CD4-positive, alpha-beta memory T cell (primary cell): ENCODE measurements at regions not wholly inside any gene's neighbourhood (a gene's known extent, or its start where the extent isn't known, plus 50 kb on each side); places are given as distances from the start of the nearest gene placed in this dataset.

Experiments used
- CTCF ChIA-PET: fragments of 350-600 bp; sonication (Branson Sonifier 250); formaldehyde crosslinking; loops from one replicate; lab custom pipeline; 2021; ENCODE audit warnings: inconsistent platforms; ENCODE audit not compliant: partially characterized antibody; lab: Charles Lee
- POLR2A ChIA-PET: fragments of 350-600 bp; sonication (Branson Sonifier 250); formaldehyde crosslinking; loops from one replicate; lab custom pipeline; 2021; ENCODE audit not compliant: partially characterized antibody; lab: Charles Lee
- DNase-seq, 5 donors: peaks; one replicate each; pipeline versions ENCODE4 v3.0.0 to v3.0.0-alpha.2; 2020 to 2022; ENCODE audit warnings: mixed read lengths in 1 of 5
- H3K27ac ChIP-seq: one replicate; pipeline ENCODE4 v1.7.0; 2013; ENCODE audit warnings: low read depth, low read length
- H3K27me3 ChIP-seq: 2 replicates; pipeline ENCODE4 v1.7.0; 2013; ENCODE audit warnings: mild to moderate bottlenecking, low read length, moderate library complexity; ENCODE audit not compliant: insufficient read depth
- H3K36me3 ChIP-seq: 2 replicates; pipeline ENCODE4 v1.7.0; 2013; ENCODE audit warnings: mild to moderate bottlenecking, low read length, moderate library complexity; ENCODE audit not compliant: insufficient read depth
- H3K4me1 ChIP-seq: 2 replicates; pipeline ENCODE4 v1.7.0; 2013; ENCODE audit warnings: mild to moderate bottlenecking, low read length, moderate library complexity; ENCODE audit not compliant: insufficient read depth
- H3K4me3 ChIP-seq, 2 donors: one replicate each; pipeline ENCODE4 v1.7.0; 2013; ENCODE audit warnings: low read length in 2 of 2, mild to moderate bottlenecking in 1 of 2
- H3K9me3 ChIP-seq, 2 donors: one replicate each; pipeline ENCODE4 v1.7.0; 2013; ENCODE audit warnings: low read length in 2 of 2, control low read depth in 1 of 2; ENCODE audit not compliant: control insufficient read depth in 1 of 2
- H3K27ac Mint-ChIP-seq, 7 donors: one replicate each; pipeline ENCODE4 v1.8.0; 2020 to 2021; ENCODE audit warnings: mixed read lengths in 7 of 7, mild to moderate bottlenecking in 6 of 7, inconsistent platforms in 3 of 7, moderate library complexity in 3 of 7
- H3K27me3 Mint-ChIP-seq, 2 donors: one replicate each; pipeline ENCODE4 v1.8.0; 2020 to 2021; ENCODE audit warnings: mixed read lengths in 2 of 2
- H3K36me3 Mint-ChIP-seq, 2 donors: one replicate each; pipeline ENCODE4 v1.8.0; 2020 to 2021; ENCODE audit warnings: mixed read lengths in 2 of 2, inconsistent platforms in 1 of 2, mild to moderate bottlenecking in 1 of 2
- H3K4me1 Mint-ChIP-seq, 4 donors: one replicate each; pipeline ENCODE4 v1.8.0; 2020 to 2021; ENCODE audit warnings: mixed read lengths in 4 of 4, mild to moderate bottlenecking in 1 of 4
- H3K4me3 Mint-ChIP-seq, 8 donors: one replicate each; pipeline ENCODE4 v1.8.0; 2020 to 2021; ENCODE audit warnings: mixed read lengths in 8 of 8, mild to moderate bottlenecking in 7 of 8, moderate library complexity in 6 of 8, inconsistent platforms in 3 of 8
- H3K9me3 Mint-ChIP-seq, 8 donors: one replicate each; pipeline ENCODE4 v1.8.0; 2020 to 2021; ENCODE audit warnings: mixed read lengths in 8 of 8, mild to moderate bottlenecking in 5 of 8, inconsistent platforms in 3 of 8, moderate library complexity in 1 of 8
- intact Hi-C: fragments of 100-400 bp; cut with micrococcal nuclease; formaldehyde crosslinking; loops from one replicate; pipeline ENCODE4 v1.15.1; 2023

DNA sequence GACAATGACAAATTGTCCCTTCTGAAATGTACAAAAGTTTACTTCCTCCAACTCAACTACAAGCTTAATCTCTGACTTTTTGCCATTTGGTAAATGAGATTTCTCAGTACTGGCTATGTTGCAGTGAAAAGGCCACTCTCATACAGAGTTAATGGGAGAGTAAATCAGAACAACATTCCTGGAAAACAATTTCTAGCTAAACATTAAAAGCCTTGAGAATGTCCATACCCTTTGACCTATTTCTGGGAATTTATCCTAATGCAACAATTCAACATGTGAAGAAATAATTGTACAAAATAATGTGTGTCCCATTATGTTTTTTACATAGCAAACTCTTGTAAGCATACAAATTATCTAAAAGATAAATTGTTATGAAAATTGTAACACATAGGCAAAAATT is 56.3 kb upstream of the SPEF2 start:
- intact Hi-C loops: no loop called here
- Histone ChIP-seq H3K27me3 (no peaks in the 10 kb centered on the region), H3K36me3 (no peaks in the 10 kb centered on the region), H3K9me3 (no peaks in the 10 kb centered on the region), H3K4me3 (no peak overlapping the region), H3K4me1 (no peaks in the 10 kb centered on the region), H3K27ac (no peak overlapping the region)
- peaks cover 2 to 8% of the 10 kb centered on the region in 2 donors for H3K27me3 Mint-ChIP-seq
- no peak overlapping the region for H3K27ac Mint-ChIP-seq
- no peak for DNase-seq
- POLR2A ChIA-PET: no interaction called here
- H3K4me3 Mint-ChIP-seq: no peak overlapping the region
- H3K36me3 Mint-ChIP-seq: peaks cover 7 to 10% of the 10 kb centered on the region in 2 donors
- peaks cover 7 to 70% (median 47%) of the 10 kb centered on the region in 8 donors for H3K9me3 Mint-ChIP-seq
- CTCF ChIA-PET: no interaction called here
- H3K4me1 Mint-ChIP-seq: no peaks in the 10 kb centered on the region

DNA sequence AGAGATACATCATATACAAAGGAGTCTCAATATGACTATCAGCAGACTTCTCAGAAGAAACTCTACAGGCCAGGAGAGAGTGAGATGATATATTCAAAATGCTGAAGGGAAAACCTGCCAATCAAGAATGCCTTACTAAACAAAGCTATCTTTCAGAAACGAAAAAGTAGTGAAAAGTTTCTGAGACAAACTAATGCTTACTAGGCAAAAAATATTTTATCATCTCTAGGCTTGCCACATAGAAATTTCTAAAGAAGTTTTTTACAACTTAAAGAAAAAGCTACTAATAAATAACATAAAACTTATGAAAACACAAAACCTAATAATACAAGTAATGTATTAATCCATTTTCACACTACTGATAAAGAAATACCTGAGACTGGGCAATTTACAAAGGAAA is 59.9 kb upstream of the SPEF2 start:
- Mint-ChIP-seq H3K36me3 (peaks cover 7 to 10% of the 10 kb centered on the region in 2 donors), H3K4me3 (peak overlapping the region in 1 of 8 donors; percentile 27), H3K4me1 (no peaks in the 10 kb centered on the region), H3K27ac (peak overlapping the region in 1 of 7 donors; percentile 66), H3K27me3 (peaks cover 2 to 8% of the 10 kb centered on the region in 2 donors), H3K9me3 (peaks cover 7 to 63% (median 43%) of the 10 kb centered on the region in 8 donors)
- Histone ChIP-seq H3K4me1 (no peaks in the 10 kb centered on the region), H3K36me3 (no peaks in the 10 kb centered on the region), H3K4me3 (no peak overlapping the region), H3K9me3 (no peaks in the 10 kb centered on the region), H3K27me3 (no peaks in the 10 kb centered on the region), H3K27ac (no peak overlapping the region)
- no peak for DNase-seq
- POLR2A ChIA-PET: no interaction called here
- intact Hi-C loops: no loop called here
- CTCF ChIA-PET: no interaction called here

DNA sequence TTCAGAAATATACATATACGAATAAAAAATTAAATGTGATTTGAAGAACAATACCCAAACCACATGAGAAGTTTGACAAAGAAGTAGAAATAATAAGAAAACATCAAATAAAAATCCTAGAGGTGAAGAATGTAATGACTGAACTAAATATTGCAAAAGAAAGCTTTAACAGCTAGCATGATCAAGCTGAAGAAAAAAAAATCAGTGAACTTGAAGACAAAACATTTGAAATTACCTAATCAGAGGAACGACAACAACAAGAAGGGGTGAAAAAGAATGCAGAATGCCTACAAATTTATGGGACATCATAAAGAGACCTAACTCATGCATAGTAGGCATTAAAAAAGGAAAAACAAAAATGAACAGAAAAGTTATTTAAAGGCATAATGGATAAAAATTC is 60.5 kb upstream of the SPEF2 start:
- Histone ChIP-seq H3K4me3 (no peak overlapping the region), H3K36me3 (no peaks in the 10 kb centered on the region), H3K27me3 (no peaks in the 10 kb centered on the region), H3K9me3 (no peaks in the 10 kb centered on the region), H3K27ac (no peak overlapping the region), H3K4me1 (no peaks in the 10 kb centered on the region)
- no peak overlapping the region for H3K4me3 Mint-ChIP-seq
- H3K27ac Mint-ChIP-seq: no peak overlapping the region
- ChIA-PET CTCF (no interaction called here), POLR2A (no interaction called here)
- intact Hi-C loops: no loop called here
- peaks cover 7 to 8% of the 10 kb centered on the region in 2 donors for H3K36me3 Mint-ChIP-seq
- H3K27me3 Mint-ChIP-seq: peaks cover 4 to 10% of the 10 kb centered on the region in 2 donors
- H3K4me1 Mint-ChIP-seq: no peaks in the 10 kb centered on the region
- H3K9me3 Mint-ChIP-seq: peaks cover 4 to 57% (median 41%) of the 10 kb centered on the region in 8 donors
- no peak for DNase-seq

DNA sequence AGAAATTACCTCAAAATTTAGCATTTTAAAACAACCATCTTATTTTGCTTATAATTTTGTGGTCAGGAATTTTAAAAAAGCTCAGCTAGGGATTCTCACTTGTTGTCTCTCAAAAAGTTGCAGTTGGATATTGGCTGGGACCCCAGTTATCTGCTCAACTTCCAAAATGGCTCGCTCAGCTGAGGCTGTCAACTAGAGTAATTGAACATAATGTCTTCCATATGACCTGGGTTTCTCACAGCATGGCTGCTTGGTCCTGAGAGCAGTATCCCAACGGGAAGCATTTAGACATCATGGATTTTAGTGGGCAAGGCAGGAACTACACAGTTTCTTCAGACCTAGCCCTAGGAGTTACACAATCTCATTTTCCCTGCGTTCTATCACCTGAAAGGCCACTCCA is 63.6 kb upstream of the SPEF2 start:
- CTCF ChIA-PET: no interaction called here
- Mint-ChIP-seq H3K27me3 (peaks cover 4 to 6% of the 10 kb centered on the region in 2 donors), H3K27ac (no peak overlapping the region), H3K4me3 (no peak overlapping the region), H3K4me1 (no peaks in the 10 kb centered on the region), H3K36me3 (peaks cover 3 to 7% of the 10 kb centered on the region in 2 donors), H3K9me3 (peaks cover 2 to 40% (median 32%) of the 10 kb centered on the region in 8 donors)
- POLR2A ChIA-PET: no interaction called here
- no peaks in the 10 kb centered on the region for H3K9me3 ChIP-seq
- no peak for DNase-seq
- H3K27me3 ChIP-seq: no peaks in the 10 kb centered on the region
- H3K4me3 ChIP-seq: no peak overlapping the region
- H3K27ac ChIP-seq: no peak overlapping the region
- H3K4me1 ChIP-seq: no peaks in the 10 kb centered on the region
- intact Hi-C loops: no loop called here
- no peaks in the 10 kb centered on the region for H3K36me3 ChIP-seq

DNA sequence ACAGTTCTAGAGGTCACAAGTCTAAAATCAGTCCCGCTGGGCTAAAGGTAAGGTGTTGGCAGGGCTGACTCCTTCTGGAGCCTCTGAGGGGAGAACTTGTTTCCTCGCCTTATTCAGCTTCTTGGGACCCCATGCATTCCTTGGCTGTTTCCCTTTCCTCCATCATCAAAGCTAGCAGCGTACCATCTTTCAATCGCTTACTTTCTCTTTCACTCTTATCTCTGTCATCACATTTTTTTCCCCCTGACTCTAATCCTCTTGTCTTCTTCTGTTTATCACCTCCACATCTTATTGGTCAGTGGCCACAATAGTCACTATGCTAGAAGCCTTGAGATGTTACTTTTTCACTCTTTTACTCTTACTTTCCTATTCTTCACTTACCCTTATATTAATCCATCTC is 72.5 kb upstream of the SPEF2 start:
- peaks cover 0 to 5% (median 4%) of the 10 kb centered on the region in 4 donors for H3K4me1 Mint-ChIP-seq
- intact Hi-C loops: no loop called here
- Histone ChIP-seq H3K27me3 (no peaks in the 10 kb centered on the region), H3K36me3 (no peaks in the 10 kb centered on the region), H3K4me1 (no peaks in the 10 kb centered on the region), H3K9me3 (no peaks in the 10 kb centered on the region), H3K27ac (no peak overlapping the region), H3K4me3 (no peak overlapping the region)
- no peak overlapping the region for H3K27ac Mint-ChIP-seq
- peaks cover 11 to 15% of the 10 kb centered on the region in 2 donors for H3K27me3 Mint-ChIP-seq
- CTCF ChIA-PET: no interaction called here
- peak overlapping the region in 4 of 8 donors; percentile 2 to 48 (median 25) for H3K4me3 Mint-ChIP-seq
- H3K36me3 Mint-ChIP-seq: no peaks in the 10 kb centered on the region
- H3K9me3 Mint-ChIP-seq: peaks cover 0 to 6% (median 4%) of the 10 kb centered on the region in 8 donors
- no peak for DNase-seq
- POLR2A ChIA-PET: no interaction called here

DNA sequence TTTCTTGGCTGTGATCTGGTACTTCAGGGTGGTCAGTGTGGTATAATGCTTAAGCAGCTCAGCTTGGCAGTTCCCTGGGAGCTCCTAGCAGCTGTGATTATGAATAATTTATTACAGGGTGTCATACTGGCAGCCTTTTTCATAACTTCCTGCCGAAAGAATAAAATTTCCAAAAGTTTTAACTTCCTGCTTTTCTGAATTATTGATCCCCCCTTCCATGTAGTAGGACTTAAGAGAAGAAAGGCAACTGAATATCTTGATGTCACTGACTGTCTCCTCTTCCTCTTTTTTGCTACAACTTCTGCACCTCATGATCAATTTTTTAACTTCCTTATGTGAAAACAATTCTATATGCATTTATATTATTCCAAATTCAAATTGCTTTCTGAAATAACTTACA is 74.3 kb upstream of the SPEF2 start:
- Mint-ChIP-seq H3K4me3 (no peak overlapping the region), H3K36me3 (no peaks in the 10 kb centered on the region), H3K27ac (no peak overlapping the region), H3K4me1 (peaks cover 0 to 5% (median 4%) of the 10 kb centered on the region in 4 donors), H3K9me3 (peaks cover 0 to 6% (median 4%) of the 10 kb centered on the region in 8 donors), H3K27me3 (peaks cover 11 to 23% of the 10 kb centered on the region in 2 donors)
- no peak overlapping the region for H3K4me3 ChIP-seq
- H3K27me3 ChIP-seq: no peaks in the 10 kb centered on the region
- no peaks in the 10 kb centered on the region for H3K9me3 ChIP-seq
- DNase-seq: no peak
- no peaks in the 10 kb centered on the region for H3K36me3 ChIP-seq
- no peaks in the 10 kb centered on the region for H3K4me1 ChIP-seq
- CTCF ChIA-PET: no interaction called here
- H3K27ac ChIP-seq: no peak overlapping the region
- intact Hi-C loops: no loop called here
- POLR2A ChIA-PET: no interaction called here

DNA sequence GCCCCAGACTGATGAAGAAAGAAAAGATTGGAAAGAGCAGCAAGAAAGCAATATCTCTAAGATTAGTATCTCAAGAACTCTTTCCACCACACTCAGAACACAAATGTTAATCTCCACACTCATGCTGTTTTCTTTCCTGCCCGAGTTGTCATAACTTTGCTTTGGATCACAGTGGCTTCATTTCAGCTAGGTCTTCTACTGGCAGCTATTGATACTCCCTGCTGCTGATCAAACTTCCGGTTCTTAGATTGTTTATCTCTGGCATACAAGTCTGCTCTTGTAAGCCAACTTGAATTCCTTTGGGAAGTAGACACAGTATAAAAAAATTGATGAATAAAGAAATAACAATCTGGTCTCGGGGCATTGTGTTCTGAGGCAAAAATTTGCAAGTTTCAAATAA is 77.7 kb upstream of the SPEF2 start:
- H3K27me3 ChIP-seq: no peaks in the 10 kb centered on the region

More for the DNA sequence above, 77.7 kb upstream of the SPEF2 start:
- H3K4me3 Mint-ChIP-seq: no peak overlapping the region
- ChIA-PET CTCF (no interaction called here), POLR2A (no interaction called here)
- H3K9me3 Mint-ChIP-seq: peaks cover 0 to 6% (median 4%) of the 10 kb centered on the region in 8 donors
- peaks cover 5 to 10% of the 10 kb centered on the region in 2 donors for H3K27me3 Mint-ChIP-seq
- intact Hi-C loops: no loop called here
- H3K27ac Mint-ChIP-seq: no peak overlapping the region
- no peak for DNase-seq
- no peaks in the 10 kb centered on the region for H3K4me1 ChIP-seq
- no peaks in the 10 kb centered on the region for H3K4me1 Mint-ChIP-seq
- no peaks in the 10 kb centered on the region for H3K9me3 ChIP-seq
- H3K27ac ChIP-seq: no peak overlapping the region
- H3K36me3 ChIP-seq: no peaks in the 10 kb centered on the region
- no peaks in the 10 kb centered on the region for H3K36me3 Mint-ChIP-seq
- H3K4me3 ChIP-seq: no peak overlapping the region
